Sigmoid colon (tissue), 6 donors: ENCODE measurements at regions not wholly inside any gene's neighbourhood (a gene's known extent, or its start where the extent isn't known, plus 50 kb on each side); places are given as distances from the start of the nearest gene placed in this dataset.

Experiments
- DNase-seq: peaks from one replicate; pipeline ENCODE4 v3.0.0-alpha.2; 2019
- H3K27ac ChIP-seq, 4 donors: fragments of 200-600 bp; sonication (generic); one replicate each; pipeline ENCODE4 v1.5.1; 2016 to 2019; ENCODE audit warnings: mild to moderate bottlenecking in 1 of 4
- H3K27me3 ChIP-seq, 3 donors: fragments of 200-600 bp; sonication (generic); one replicate each; pipeline ENCODE4 v1.5.1; 2019; ENCODE audit warnings: mild to moderate bottlenecking in 1 of 3
- H3K36me3 ChIP-seq, 4 donors: fragments of 200-600 bp; sonication (generic); one replicate each; pipeline ENCODE4 v1.5.1; 2016 to 2019
- H3K4me1 ChIP-seq, 4 donors: fragments of 200-600 bp; sonication (generic); one replicate each; pipeline ENCODE4 v1.5.1; 2017 to 2019
- H3K4me3 ChIP-seq, 4 donors: fragments of 200-600 bp; sonication (generic); one replicate each; pipeline ENCODE4 v1.5.1; 2017 to 2019; ENCODE audit warnings: mild to moderate bottlenecking in 2 of 4, moderate library complexity in 1 of 4
- H3K9me3 ChIP-seq, 4 donors: fragments of 200-600 bp in 3 of 4; sonication (generic) in 3 of 4; one replicate each; pipeline versions ENCODE4 v1.5.1 to v1.6.1; 2013 to 2019
- CTCF ChIP-seq, 4 experiments: fragments of 450-650 bp in 3 of 4; fragments of 200-600 bp in 1 of 4; IDR thresholded peaks; one replicate each; pipeline ENCODE4 v1.5.1; 2016 to 2019; ENCODE audit warnings: antibody characterized with exemption in 4 of 4, mild to moderate bottlenecking in 3 of 4, moderate library complexity in 2 of 4
- EP300 ChIP-seq, 4 donors: sonication (generic); formaldehyde crosslinking; IDR thresholded peaks; one replicate each; pipeline ENCODE4 v1.6.1; 2017; ENCODE audit warnings: antibody characterized with exemption in 4 of 4
- POLR2A ChIP-seq, 2 donors: fragments of 450-650 bp; IDR thresholded peaks; one replicate each; pipeline ENCODE4 v1.6.1; 2016; ENCODE audit warnings: antibody characterized with exemption in 2 of 2, mild to moderate bottlenecking in 2 of 2, moderate library complexity in 2 of 2
- POLR2AphosphoS5 ChIP-seq, 4 donors: sonication (generic); formaldehyde crosslinking; IDR thresholded peaks; one replicate each; pipeline ENCODE4 v1.6.1; 2017; ENCODE audit warnings: antibody characterized with exemption in 4 of 4
- WGBS, 2 donors: extraction: QIAGEN DNeasy Blood & Tissue Kit; methylation state at CpG; one replicate each; pipeline ENCODE4 v1.1.7; 2013; 5-methylcytosine and 5-hydroxymethylcytosine counted together
- intact Hi-C: fragments of 100-400 bp; cut with DNase I; formaldehyde crosslinking; loops from one replicate; pipeline ENCODE4 v1.15.1; 2023
- donor health status: healthy with polysubstance abuse.
- donor health status: healthy.

GRCh38 chr15:46872286-46872980 is 844.9 kb upstream of the SEMA6D start:
- Histone ChIP-seq H3K27me3 (no peaks in the 10 kb centered on the region), H3K36me3 (no peaks in the 10 kb centered on the region), H3K4me3 (no peak overlapping the region), H3K27ac (no peak overlapping the region), H3K4me1 (peaks cover 0 to 7% (median 0%) of the 10 kb centered on the region in 4 donors), H3K9me3 (no peaks in the 10 kb centered on the region)
- 35 to 52% methylated on average over 5 of the region's 5 CpGs for WGBS, 2 donors
- no peak for TF ChIP-seq POLR2AphosphoS5 (IDR thresholded peaks at IDR 0.05)
- no peak for TF ChIP-seq CTCF (IDR thresholded peaks at IDR 0.05)
- TF ChIP-seq EP300 (IDR thresholded peaks at IDR 0.05): no peak
- TF ChIP-seq POLR2A (IDR thresholded peaks at IDR 0.05): no peak
- no peak for DNase-seq
- intact Hi-C loops: no loop called here

- Histone ChIP-seq H3K36me3 (no peaks in the 10 kb centered on the region), H3K4me3 (no peak overlapping the region), H3K27me3 (no peaks in the 10 kb centered on the region), H3K27ac (no peak overlapping the region), H3K9me3 (no peaks in the 10 kb centered on the region), H3K4me1 (peaks cover 0 to 7% (median 0%) of the 10 kb centered on the region in 4 donors)
- intact Hi-C loops: no loop called here
- TF ChIP-seq EP300 (IDR thresholded peaks at IDR 0.05) (no peak), POLR2A (IDR thresholded peaks at IDR 0.05) (no peak), CTCF (IDR thresholded peaks at IDR 0.05) (no peak), POLR2AphosphoS5 (IDR thresholded peaks at IDR 0.05) (no peak)
- DNase-seq: no peak
- 89 to 90% methylated on average over 2 of the region's 2 CpGs for WGBS, 2 donors
Measured at GRCh38 chr15:46872981-46873330, 844.3 kb upstream of the SEMA6D start.

DNA sequence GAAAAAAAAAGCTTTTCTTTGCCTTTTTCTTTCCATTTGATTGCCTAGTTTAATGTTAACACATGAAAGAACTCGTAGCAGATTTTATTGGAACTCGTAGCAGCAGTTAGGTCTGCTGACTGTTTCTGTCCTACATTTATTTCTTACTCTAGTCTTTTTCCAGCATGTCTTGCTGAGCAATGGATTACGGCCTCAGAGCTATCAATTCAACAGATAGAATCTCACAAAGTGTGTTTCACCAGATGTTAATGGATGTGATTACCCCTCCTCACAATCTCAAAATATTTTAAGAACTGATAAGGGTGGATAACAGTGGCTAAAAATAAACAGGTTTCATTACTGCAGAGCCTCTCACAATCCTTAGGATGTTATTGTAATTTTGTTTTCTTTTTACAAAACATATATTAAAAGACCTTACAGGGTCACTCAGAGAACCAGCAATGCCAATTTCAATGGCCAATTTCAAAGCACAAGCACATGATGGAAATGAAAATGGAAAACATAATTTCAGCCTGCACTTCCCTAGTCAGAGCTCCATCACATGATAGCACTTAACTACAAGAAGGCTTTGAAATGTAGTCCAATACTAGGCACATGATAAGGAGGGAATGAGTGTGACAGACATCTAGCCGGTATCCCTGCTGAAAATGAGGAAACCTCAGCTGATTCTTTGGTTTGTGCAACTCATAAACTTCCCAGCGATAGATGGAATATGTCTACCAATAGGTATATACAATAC is 838.1 kb upstream of the SEMA6D start:
- H3K9me3 ChIP-seq: no peaks in the 10 kb centered on the region
- no peak overlapping the region for H3K27ac ChIP-seq
- no peaks in the 10 kb centered on the region for H3K4me1 ChIP-seq
- no peaks in the 10 kb centered on the region for H3K27me3 ChIP-seq
- no peak overlapping the region for H3K4me3 ChIP-seq
- intact Hi-C loops: no loop called here
- no peaks in the 10 kb centered on the region for H3K36me3 ChIP-seq
- 33 to 57% methylated on average over 5 of the region's 5 CpGs for WGBS, 2 donors
- no peak for DNase-seq
- TF ChIP-seq POLR2AphosphoS5 (IDR thresholded peaks at IDR 0.05): no peak
- TF ChIP-seq EP300 (IDR thresholded peaks at IDR 0.05): no peak
- no peak for TF ChIP-seq CTCF (IDR thresholded peaks at IDR 0.05)
- no peak for TF ChIP-seq POLR2A (IDR thresholded peaks at IDR 0.05)

DNA sequence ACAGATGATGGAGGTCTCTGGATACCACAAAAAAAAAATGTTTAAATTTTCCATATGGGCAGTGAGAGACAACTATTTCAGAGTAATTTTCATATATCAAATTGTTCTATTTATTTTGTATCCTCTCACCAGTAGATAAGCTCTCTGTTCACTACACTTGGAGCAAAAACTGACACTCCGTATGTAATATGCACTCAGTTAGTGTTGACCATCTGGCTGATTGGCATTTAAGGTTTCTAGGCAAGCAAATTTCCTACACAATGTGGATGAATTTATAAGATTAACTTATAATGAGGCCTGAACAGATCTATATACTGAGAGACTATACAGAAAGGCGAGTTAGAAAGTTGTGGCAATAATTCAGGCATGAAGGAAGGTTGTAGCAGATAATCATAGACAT is 836.5 kb upstream of the SEMA6D start:
- H3K27ac ChIP-seq: no peak overlapping the region
- WGBS, 2 donors: 80 to 82% methylated on average over 2 of the region's 2 CpGs
- no peak for DNase-seq
- no peaks in the 10 kb centered on the region for H3K36me3 ChIP-seq
- H3K27me3 ChIP-seq: no peaks in the 10 kb centered on the region
- intact Hi-C loops: no loop called here
- H3K4me3 ChIP-seq: no peak overlapping the region
- H3K4me1 ChIP-seq: no peaks in the 10 kb centered on the region
- H3K9me3 ChIP-seq: no peaks in the 10 kb centered on the region
- no peak for TF ChIP-seq POLR2AphosphoS5 (IDR thresholded peaks at IDR 0.05)
- no peak for TF ChIP-seq EP300 (IDR thresholded peaks at IDR 0.05)
- no peak for TF ChIP-seq POLR2A (IDR thresholded peaks at IDR 0.05)
- no peak for TF ChIP-seq CTCF (IDR thresholded peaks at IDR 0.05)
